ENCODE measurements at regions not wholly inside any gene's neighbourhood (a gene's known extent, or its start where the extent isn't known, plus 50 kb on each side); places are given as distances from the start of the nearest gene placed in this dataset.
"Not testable (repeated sequence)": the region's sequence is repeated elsewhere in the genome, so short reads cannot be mapped to it uniquely, and the experiment has no call there.

DNA sequence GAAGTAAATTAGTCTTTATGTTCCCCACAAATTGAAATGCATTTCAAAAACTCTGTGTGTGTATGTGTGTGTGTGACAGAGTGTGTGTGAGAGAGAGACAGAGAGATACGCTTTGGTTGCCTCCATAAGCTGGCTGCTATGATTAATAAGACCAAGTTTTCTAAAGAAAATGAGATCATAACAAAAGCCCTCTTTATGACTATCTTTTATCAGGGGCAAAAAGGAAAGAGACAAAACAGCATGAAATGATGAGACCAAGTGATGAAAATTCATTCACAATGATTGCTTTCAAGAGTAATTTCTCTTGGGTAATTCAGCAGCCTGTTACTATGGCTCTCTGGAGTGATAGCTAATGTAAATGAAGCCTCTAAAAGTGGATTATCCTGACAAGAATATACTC, 277.6 kb upstream of the PLEKHG7 start:
- H3K9me3 ChIP-seq, result no peaks in the 10 kb centered on the region
- no peak for DNase-seq
- no peaks in the 10 kb centered on the region for H3K27me3 ChIP-seq
- H3K36me3 ChIP-seq, result no peaks in the 10 kb centered on the region
- H3K4me3 ChIP-seq, result no peak overlapping the region

DNA sequence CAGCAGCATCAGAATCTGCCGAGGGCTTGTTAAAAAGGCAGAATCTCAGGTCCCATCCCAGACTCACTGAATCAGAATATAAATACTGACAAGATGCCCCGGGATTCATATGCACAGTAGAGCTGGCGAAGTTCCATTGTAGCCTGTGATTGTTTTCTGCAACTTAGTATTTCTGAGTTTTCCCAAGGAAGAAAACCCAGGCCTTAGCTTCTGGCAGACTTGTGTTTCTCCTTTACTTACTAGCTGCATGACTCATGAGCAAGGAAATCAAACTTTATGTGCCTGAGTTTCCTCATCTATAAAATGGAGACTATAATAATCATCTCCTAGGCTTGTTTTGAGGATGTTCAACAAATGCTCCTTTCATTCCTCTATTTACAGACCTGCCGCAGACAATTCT, 278.5 kb upstream of the PLEKHG7 start:
- H3K36me3 ChIP-seq, result no peaks in the 10 kb centered on the region
- DNase-seq, result peak; percentile 9
- H3K4me3 ChIP-seq, result no peak overlapping the region
- H3K9me3 ChIP-seq, result no peaks in the 10 kb centered on the region
- H3K27me3 ChIP-seq, result no peaks in the 10 kb centered on the region

DNA sequence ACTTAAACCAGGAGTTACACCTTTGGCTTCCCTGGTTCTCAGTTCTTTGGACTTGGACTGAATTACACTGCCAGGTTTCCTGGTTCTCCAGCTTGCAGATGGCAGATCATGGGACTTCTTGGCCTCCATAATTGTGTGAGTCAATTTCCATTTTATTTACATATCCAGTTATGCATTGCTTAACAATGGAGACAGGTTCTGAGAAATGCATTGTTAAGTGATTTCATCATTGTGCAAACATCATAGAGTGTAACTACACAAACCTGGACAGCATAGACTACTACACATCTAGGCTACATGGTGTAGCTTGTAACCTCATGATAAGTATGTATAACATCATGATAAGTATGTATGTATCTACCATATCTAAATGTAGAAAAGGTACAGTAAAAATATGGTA, 276.1 kb upstream of the BTG1 start:
- Histone ChIP-seq H3K36me3 (no peaks in the 10 kb centered on the region), H3K27me3 (no peaks in the 10 kb centered on the region), H3K9me3 (no peaks in the 10 kb centered on the region), H3K4me3 (no peak overlapping the region)
- no peak for DNase-seq

DNA sequence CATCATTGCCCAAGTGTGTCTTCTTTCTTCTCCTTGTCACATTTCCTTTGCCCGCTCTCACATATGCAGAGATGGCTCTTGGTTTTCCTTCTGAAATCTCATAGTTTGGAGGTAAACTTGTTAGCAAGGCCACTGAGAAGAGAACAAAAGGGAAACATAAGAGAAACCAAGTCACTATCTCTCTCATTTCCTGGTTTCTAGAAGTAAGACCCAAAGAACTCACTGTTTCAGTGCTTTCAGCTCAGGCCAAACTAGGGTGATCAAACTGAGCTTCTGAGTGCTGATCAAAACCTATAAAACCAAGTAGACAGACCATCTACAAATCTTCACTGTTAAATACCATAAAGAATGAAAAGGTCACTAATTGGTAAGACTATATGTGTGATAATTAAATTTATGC, 275.4 kb upstream of the BTG1 start:
- DNase-seq, result no peak
- no peak overlapping the region for H3K4me3 ChIP-seq
- H3K27me3 ChIP-seq, result no peaks in the 10 kb centered on the region
- H3K36me3 ChIP-seq, result no peaks in the 10 kb centered on the region
- H3K9me3 ChIP-seq, result no peaks in the 10 kb centered on the region

DNA sequence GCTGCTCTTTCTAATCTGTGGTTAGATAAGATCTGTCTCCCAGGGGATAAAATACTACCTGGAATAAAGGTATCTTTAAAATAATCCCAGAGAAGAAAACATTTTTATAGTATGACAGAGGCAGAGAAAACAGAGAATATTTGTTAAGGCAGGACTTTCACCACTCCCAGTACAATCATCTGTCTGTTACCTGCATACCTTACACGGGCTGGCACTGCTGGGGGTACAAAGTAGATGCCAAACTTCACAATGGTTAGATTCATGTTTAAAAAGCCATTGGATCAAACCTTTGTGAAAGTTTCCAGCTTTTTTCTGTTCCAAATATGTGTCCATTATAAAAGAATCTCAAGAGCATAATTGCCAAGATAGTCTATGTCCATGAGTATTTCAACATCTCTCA, 273.6 kb upstream of the BTG1 start:
- no peaks in the 10 kb centered on the region for H3K27me3 ChIP-seq
- no peaks in the 10 kb centered on the region for H3K36me3 ChIP-seq
- no peak overlapping the region for H3K4me3 ChIP-seq
- H3K9me3 ChIP-seq, result no peaks in the 10 kb centered on the region
- DNase-seq, result no peak

DNA sequence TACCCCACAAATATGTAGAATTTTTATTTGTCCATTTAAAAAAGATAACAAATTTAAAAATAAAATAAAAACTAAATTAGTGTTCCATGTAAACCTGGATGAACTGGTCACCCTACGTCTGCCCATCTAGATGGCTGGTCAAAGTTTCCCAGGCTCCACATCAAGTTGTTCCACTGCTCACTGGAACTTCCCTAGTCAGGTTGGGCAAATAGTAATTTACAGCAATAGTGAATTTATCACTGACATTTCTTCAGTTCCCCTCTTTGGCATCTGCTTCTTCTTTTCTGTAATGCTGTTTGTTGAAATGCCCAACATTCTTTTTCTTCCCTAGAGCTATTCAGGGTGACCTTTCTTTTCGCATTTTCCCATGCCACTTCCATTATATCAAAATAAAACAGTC, 272.7 kb upstream of the BTG1 start:
- no peaks in the 10 kb centered on the region for H3K9me3 ChIP-seq
- no peaks in the 10 kb centered on the region for H3K36me3 ChIP-seq
- no peak overlapping the region for H3K4me3 ChIP-seq
- no peak for DNase-seq
- H3K27me3 ChIP-seq, result no peaks in the 10 kb centered on the region

DNA sequence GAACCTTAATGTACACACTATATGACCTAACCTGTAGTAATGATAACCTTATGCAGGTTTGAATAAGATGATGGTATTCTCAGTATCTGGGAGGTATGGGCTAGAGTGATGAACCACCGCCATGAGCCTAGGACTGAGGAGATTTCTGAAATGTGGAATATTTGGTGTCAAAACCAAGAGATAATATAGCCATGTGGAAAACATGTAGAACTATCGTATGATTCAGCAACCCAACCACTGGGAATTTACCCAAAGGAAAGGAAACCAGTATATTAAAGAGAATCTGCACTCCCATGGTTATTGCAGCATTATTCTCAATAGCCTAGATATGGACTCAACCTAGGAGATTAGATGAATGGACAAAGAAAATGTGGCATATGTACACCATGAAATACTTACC, 271.7 kb upstream of the BTG1 start:
- H3K27me3 ChIP-seq, result no peaks in the 10 kb centered on the region
- H3K9me3 ChIP-seq, result no peaks in the 10 kb centered on the region
- no peak overlapping the region for H3K4me3 ChIP-seq
- H3K36me3 ChIP-seq, result no peaks in the 10 kb centered on the region
- DNase-seq, result no peak

DNA sequence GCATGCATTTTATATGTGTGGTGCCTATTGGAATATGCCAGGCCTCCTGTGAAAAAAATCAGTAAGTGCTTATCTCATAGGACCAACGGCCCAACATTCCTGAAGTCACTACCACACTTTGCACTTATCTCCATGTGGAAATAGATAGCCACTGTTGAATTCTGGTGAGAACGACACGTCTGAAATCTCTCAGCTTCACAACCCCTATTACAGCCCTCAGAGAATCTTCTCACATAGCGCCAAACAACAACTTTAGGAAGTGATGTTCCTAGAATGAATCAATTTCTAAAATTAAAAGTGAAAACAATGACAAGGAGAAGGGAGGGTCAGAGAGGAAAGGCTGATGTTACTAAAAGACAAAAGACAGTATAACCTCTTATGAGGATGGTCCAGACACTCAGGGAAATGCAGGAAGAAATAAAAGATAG, 270.8 kb upstream of the BTG1 start:
- Histone ChIP-seq H3K9me3 (no peaks in the 10 kb centered on the region), H3K4me3 (no peak overlapping the region), H3K36me3 (no peaks in the 10 kb centered on the region), H3K27me3 (no peaks in the 10 kb centered on the region)
- DNase-seq, result no peak

DNA sequence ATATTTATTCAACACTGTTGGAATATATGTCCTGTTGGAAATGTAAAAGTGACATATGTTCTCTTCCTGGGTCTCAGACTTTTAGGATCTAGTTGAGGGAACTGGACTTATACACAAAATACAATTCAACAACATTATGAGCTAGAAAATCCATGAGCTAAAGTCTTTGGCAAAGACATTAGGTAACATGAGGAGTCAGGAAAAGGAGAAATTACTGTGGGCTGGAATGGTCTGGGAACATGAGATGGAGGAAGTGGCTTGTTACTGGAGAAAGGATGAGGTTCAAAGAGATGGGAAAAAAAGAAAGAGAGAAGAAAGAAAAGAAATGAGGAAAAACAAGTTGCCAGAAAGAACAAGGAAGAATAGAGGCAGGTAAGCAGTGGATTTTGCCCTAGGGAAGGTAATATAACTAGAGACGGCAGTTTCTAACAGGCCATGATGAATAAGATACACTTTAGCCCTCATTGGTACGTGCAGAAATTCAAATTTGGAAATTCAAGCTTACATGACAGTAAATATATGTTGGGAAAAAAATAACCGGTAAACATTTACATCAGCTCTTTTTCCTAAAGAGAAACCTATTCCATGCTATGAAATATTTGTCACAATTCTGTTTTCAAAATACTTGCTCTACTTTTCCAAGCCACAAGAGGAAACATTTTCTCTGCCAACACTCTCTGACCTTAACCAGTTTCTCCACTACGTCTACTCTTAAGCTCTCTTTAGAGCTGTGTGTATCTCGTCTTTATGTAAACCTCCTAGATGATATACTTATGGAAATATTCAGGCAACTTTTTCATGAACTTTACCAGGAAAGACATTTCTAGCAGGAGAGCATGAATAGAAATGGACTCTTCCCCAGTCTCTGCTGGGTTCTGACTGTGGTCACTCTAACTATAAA, 268.8 kb upstream of the BTG1 start:
- Histone ChIP-seq H3K9me3 (no peaks in the 10 kb centered on the region), H3K4me3 (no peak overlapping the region), H3K36me3 (no peaks in the 10 kb centered on the region), H3K27me3 (no peaks in the 10 kb centered on the region)
- DNase-seq, result no peak

DNA sequence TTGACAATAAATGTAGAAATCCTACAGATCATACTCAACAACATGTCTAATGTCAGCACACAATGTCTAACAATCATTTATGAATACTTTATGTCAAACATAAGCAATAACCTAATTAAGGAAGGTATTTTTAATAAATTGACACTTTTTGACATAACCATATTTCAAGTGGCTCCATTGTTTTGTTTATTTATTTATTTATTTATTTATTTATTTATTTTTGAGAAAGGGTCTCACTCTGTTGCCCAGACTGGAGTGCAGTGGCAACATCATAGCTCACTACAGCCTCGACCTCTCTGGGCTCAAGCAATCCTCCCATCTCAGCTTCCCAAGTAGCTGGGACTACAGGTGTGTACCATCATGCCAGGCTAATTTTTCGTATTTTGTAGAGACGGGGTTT, 267.6 kb upstream of the BTG1 start:
- DNase-seq, result no peak
- H3K4me3 ChIP-seq, result no peak overlapping the region
- H3K27me3 ChIP-seq, result no peaks in the 10 kb centered on the region
- no peaks in the 10 kb centered on the region for H3K9me3 ChIP-seq
- no peaks in the 10 kb centered on the region for H3K36me3 ChIP-seq

DNA sequence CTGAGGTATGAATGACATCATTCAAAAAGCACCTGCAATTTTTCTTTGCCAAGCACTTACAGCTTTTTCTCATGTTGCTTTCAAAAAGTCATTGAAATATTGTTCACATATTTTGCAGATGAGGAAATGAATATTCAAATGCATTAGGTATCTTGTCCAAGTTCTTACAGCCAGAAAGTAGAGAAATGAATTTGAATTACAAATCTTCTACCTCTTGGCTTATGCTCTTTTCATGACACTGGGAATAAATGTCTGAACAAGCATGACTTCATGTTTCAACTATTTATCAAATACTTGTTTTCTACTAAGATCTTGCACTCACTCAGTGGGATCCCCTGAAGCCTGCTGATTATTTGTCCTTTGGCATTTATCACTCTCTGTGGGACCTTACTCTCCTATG, 267.2 kb upstream of the BTG1 start:
- H3K27me3 ChIP-seq, result no peaks in the 10 kb centered on the region
- H3K36me3 ChIP-seq, result no peaks in the 10 kb centered on the region
- DNase-seq, result no peak
- no peaks in the 10 kb centered on the region for H3K9me3 ChIP-seq
- no peak overlapping the region for H3K4me3 ChIP-seq

DNA sequence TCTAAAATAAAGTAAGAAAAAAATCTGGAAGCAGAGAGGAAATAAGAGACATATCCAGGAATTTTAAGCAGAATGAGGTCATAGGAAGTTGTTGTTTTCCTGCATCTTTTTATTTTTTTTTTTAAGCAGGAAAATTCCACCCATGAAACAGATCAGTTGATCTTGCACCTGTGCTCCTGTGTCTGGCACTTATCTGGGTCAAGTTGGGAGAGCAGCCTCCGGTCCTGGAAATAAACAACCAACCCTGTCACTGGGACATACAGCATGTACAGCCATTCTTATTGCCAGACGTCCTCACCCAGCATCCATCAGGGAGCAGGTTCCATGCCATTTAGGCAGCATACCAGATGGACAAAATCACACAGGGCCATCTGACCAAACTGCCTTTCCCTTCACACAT, 266.0 kb upstream of the BTG1 start:
- Histone ChIP-seq H3K36me3 (no peaks in the 10 kb centered on the region), H3K4me3 (no peak overlapping the region), H3K9me3 (no peaks in the 10 kb centered on the region), H3K27me3 (no peaks in the 10 kb centered on the region)
- no peak for DNase-seq

DNA sequence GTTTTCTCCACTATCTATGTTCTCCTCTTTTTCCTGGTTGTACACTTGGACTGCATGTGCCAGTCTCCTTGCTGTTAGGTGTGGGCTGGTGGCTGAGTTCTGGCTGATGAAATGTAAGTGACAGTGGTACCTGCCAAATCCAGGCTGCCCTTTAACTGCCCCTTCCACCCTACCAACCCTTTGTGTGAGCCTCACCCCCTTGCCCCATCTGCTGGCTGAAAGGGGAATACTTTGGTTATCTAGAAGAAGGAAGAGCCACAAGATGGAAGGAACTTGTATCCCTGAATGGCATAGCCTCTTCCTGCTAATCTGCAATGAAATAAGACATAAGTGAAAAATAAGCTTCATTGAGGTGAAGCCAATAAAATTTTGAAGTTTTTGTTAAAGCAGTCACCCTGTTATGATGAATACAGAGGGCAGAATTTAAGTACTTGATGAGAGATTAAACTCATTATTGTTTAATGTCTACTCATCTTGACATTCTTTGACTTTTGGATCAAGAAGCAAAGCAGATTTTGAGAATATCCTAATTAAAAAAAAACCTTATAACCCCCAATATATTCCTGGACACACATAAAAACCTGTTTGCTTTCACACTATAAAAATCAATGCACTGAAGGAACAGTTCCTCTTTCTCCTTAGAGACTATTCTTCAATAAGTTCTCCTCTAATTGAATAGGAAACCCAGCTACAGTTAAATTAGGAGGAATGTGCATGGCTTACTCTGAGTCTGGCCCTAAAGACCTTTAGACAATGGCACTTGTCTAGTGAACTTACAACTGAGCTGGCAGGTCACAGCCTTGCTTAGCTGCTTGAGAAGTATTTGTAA, 262.6 kb upstream of the BTG1 start:
- DNase-seq, result peak; percentile 12
- H3K27me3 ChIP-seq, result no peaks in the 10 kb centered on the region
- no peaks in the 10 kb centered on the region for H3K36me3 ChIP-seq
- H3K9me3 ChIP-seq, result no peaks in the 10 kb centered on the region
- H3K4me3 ChIP-seq, result no peak overlapping the region

DNA sequence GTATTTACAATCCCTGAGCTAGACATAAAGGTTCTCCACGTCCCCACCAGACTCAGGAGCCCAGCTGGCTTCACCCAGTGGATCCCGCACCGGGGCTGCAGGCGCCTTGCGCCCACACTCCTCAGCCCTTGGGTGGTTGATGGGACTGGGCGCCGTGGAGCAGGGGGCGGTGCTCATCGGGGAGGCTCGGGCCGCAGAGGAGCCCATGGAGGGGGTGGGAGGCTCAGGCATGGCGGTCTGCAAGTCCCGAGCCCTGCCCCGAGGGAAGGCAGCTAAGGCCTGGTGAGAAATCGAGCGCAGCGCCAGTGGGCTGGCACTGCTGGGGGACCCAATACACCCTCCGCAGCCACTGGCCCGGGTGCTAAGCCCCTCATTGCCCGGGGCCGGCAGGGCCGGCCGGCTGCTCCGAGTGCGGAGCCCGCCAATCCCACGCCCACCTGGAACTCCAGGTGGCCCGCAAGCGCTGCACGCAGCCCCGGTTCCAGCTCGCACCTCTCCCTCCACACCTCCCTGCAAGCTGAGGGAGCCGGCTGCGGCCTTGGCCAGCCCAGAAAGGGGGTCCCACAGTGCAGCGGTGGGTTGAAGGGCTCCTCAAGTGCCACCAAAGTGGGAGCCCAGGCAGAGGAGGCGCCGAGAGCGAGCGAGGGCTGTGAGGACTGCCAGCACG, 260.9 kb upstream of the BTG1 start:
- H3K36me3 ChIP-seq, H3K9me3 ChIP-seq, DNase-seq, H3K27me3 ChIP-seq, H3K4me3 ChIP-seq: not testable (repeated sequence)

DNA sequence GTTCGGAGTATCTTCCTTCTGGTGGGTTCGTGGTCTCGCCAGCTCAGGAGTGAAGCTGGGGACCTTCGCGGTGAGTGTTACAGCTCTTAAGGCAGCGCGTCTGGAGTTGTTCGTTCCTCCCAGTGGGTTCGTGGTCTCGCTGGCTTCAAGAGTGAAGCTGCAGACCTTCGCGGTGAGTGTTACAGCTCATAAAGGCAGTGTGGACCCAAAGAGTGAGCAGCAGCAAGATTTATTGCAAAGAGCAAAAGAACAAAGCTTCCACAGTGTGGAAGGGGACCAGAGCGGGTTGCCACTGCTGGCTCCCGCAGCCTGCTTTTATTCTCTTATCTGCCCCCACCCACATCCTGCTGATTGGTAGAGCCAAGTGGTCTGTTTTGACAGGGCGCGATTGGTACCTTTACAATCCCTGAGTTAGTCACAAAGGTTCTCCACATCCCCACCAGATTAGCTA, 260.2 kb upstream of the BTG1 start:
- not testable (repeated sequence) for H3K4me3 ChIP-seq, H3K36me3 ChIP-seq, DNase-seq, H3K9me3 ChIP-seq, H3K27me3 ChIP-seq

DNA sequence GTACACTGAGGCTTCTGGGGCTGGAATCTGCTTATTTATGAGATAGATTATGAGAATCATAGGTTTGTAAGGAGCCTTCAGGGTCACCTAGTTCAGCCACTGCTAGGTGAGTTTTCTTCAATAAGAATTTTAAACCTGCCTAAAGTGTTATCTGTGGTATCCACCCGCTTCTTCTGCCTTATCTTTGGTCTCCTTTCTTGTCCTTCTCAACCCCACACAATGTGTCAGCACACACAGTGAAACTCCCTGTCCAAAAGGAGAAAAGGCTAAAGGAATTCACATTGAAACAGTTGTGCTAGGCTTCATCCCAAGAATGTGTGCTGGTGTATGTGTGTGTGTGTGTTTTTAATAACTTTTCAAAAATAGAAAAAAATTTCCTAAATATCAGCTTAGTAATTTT, 259.3 kb upstream of the BTG1 start:
- no peaks in the 10 kb centered on the region for H3K27me3 ChIP-seq
- no peak for DNase-seq
- no peaks in the 10 kb centered on the region for H3K9me3 ChIP-seq
- H3K36me3 ChIP-seq, result no peaks in the 10 kb centered on the region
- H3K4me3 ChIP-seq, result no peak overlapping the region

DNA sequence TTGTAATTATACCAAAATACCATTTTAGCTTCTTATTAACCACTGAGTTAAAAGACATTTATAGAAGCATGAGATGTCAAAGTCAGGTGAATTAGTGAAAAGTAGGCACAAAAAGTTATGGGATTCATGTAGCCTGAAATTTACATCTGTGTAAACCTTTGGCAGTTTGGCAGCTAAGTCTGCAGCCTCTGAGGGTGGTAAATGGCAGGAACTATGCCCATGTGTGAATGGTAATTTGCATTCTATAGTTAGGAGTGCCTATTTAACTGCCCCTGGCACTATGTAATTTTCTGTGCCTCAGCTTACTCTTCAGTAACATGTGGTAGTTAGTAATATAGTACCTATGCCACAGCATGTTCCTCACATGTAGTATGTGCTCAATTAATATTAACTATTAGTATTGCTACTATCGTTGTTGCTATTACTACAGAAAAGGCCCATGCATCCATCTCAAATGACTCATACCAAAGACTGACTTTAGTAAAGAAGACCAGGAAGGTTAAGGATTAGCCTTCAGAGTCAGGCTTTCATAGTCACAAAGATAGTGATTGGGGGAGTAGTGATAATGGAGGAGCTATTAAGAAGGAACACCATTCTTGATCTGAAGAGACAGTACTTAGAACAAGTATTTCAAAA, 258.7 kb upstream of the BTG1 start:
- Histone ChIP-seq H3K4me3 (no peak overlapping the region), H3K27me3 (no peaks in the 10 kb centered on the region), H3K36me3 (no peaks in the 10 kb centered on the region), H3K9me3 (no peaks in the 10 kb centered on the region)
- DNase-seq, result no peak

Measured in MG63 (cell line).